ENCODE measurements at regions not wholly inside any gene's neighbourhood (a gene's known extent, or its start where the extent isn't known, plus 50 kb on each side); places are given as distances from the start of the nearest gene placed in this dataset.

DNA sequence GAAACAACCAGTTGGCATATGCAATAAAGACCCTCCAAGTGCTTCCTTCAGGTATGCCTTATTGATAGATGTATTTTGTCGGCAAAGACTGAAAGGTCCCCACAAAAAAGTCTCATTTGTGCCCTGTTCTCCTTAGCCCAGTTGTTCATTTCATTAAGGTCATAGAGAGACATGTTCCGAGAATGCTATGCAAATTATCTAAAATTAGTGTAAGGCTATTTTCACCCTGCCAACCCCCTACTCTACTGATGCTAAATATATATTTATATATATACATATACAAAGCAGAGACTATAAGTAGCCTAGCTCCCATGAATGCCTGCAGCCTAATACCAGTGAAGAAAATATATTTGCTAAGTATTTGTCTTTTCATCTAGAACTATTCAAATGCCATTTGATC is 96.7 kb upstream of the ADO start:
- H3K79me2 ChIP-seq (ENCODE audit: insufficient read depth) = no peaks in the 10 kb centered on the region
- in situ Hi-C loops (cut with MboI) = no loop called here
- no peaks in the 10 kb centered on the region for H3F3A ChIP-seq (ENCODE audit: insufficient read depth)
- TF ChIP-seq EZH2phosphoT487 (IDR thresholded peaks at IDR 0.05; ENCODE audit: insufficient read depth, low read depth) (no peak), EZH2 (IDR thresholded peaks at IDR 0.05; ENCODE audit: insufficient read depth, poor library complexity, severe bottlenecking) (no peak)
- H3K9me2 ChIP-seq (ENCODE audit: insufficient read depth) = no peaks in the 10 kb centered on the region
- no peaks in the 10 kb centered on the region for H3K4me1 ChIP-seq (ENCODE audit: insufficient read depth)
- peaks cover 36% of the 10 kb centered on the region for H3K27me3 ChIP-seq (replicated peaks; ENCODE audit: insufficient read depth)
- H3K9me3 ChIP-seq (ENCODE audit: low read depth) = no peaks in the 10 kb centered on the region
- H3K4me2 ChIP-seq (ENCODE audit: unreplicated experiment) = no peak overlapping the region
- no peak overlapping the region for H3K27ac ChIP-seq
- WGBS, 2 experiments (ENCODE audit: low coverage in 1 of 2, low lambda C conversion rate in 2 of 2, missing lambda C conversion rate in 2 of 2) = 49% methylated on average over 2 of the region's 2 CpGs
- no peaks in the 10 kb centered on the region for H3K36me3 ChIP-seq (ENCODE audit: low read depth)
- no peak for DNase-seq
- no peaks in the 10 kb centered on the region for H4K20me1 ChIP-seq (ENCODE audit: insufficient read depth)
- no peak overlapping the region for H2AFZ ChIP-seq
- no peak overlapping the region for H3K9ac ChIP-seq
- no peak overlapping the region for H3K4me3 ChIP-seq

DNA sequence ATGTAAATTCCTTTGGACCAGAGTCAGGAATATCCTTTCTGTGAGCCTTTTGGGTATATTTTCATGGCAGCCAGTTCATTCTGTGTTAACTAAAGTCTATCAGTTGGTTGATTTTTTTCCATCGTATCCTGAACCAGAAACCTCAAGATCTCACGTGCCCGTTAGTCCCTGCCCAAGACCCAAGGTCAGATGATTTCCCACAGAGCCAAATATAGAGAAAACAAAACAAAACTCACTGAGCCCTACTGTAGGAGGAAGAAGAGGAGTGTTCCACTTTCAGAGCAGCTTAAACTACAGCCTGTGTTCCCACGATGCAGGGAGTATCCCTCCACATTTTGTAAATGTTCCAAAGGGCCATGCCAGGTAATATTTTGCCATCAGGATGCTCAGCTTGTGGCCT is 96.0 kb upstream of the ADO start:
- H3K9me2 ChIP-seq (ENCODE audit: insufficient read depth) = no peaks in the 10 kb centered on the region
- no peaks in the 10 kb centered on the region for H3F3A ChIP-seq (ENCODE audit: insufficient read depth)
- H3K79me2 ChIP-seq (ENCODE audit: insufficient read depth) = no peaks in the 10 kb centered on the region
- no peaks in the 10 kb centered on the region for H3K36me3 ChIP-seq (ENCODE audit: low read depth)
- H3K4me1 ChIP-seq (ENCODE audit: insufficient read depth) = no peaks in the 10 kb centered on the region
- H2AFZ ChIP-seq = no peak overlapping the region
- in situ Hi-C loops (cut with MboI) = no loop called here
- H3K27me3 ChIP-seq (replicated peaks; ENCODE audit: insufficient read depth) = peaks cover 36% of the 10 kb centered on the region
- no peak overlapping the region for H3K9ac ChIP-seq
- no peak for TF ChIP-seq EZH2phosphoT487 (IDR thresholded peaks at IDR 0.05; ENCODE audit: insufficient read depth, low read depth)
- no peak for TF ChIP-seq EZH2 (IDR thresholded peaks at IDR 0.05; ENCODE audit: insufficient read depth, poor library complexity, severe bottlenecking)
- H3K27ac ChIP-seq = no peak overlapping the region
- WGBS, 2 experiments (ENCODE audit: low coverage in 1 of 2, low lambda C conversion rate in 2 of 2, missing lambda C conversion rate in 2 of 2) = 51 to 56% methylated on average over 4 of the region's 4 CpGs
- H4K20me1 ChIP-seq (ENCODE audit: insufficient read depth) = no peaks in the 10 kb centered on the region
- H3K4me2 ChIP-seq (ENCODE audit: unreplicated experiment) = no peak overlapping the region
- H3K9me3 ChIP-seq (ENCODE audit: low read depth) = no peaks in the 10 kb centered on the region
- H3K4me3 ChIP-seq = no peak overlapping the region
- no peak for DNase-seq

DNA sequence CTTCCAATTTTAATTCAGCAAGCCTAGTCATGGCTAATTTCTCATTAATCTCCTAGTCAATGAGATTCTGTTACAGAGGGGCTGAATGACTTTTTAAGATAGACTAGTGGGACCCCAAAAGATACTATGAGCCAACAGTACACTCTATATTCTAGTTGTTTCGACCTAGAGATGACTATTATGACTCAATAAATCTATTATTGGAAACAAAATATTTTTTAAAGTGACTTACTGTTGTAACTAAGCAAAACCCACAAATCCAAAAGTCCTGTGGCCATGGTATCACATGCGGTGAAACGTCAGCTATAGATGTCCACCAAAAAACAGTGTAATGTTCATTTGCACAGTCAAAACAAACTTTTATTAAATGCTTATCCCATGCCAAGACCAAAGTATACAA is 95.3 kb upstream of the ADO start:
- Histone ChIP-seq H3K4me2 (ENCODE audit: unreplicated experiment) (no peak overlapping the region), H3K4me1 (ENCODE audit: insufficient read depth) (no peaks in the 10 kb centered on the region), H3K36me3 (ENCODE audit: low read depth) (no peaks in the 10 kb centered on the region), H3K79me2 (ENCODE audit: insufficient read depth) (no peaks in the 10 kb centered on the region), H2AFZ (no peak overlapping the region), H3K9ac (no peak overlapping the region), H3K4me3 (no peak overlapping the region), H3K9me2 (ENCODE audit: insufficient read depth) (no peaks in the 10 kb centered on the region), H3K9me3 (ENCODE audit: low read depth) (no peaks in the 10 kb centered on the region), H4K20me1 (ENCODE audit: insufficient read depth) (no peaks in the 10 kb centered on the region), H3F3A (ENCODE audit: insufficient read depth) (no peaks in the 10 kb centered on the region), H3K27me3 (replicated peaks; ENCODE audit: insufficient read depth) (peaks cover 36% of the 10 kb centered on the region), H3K27ac (no peak overlapping the region)
- DNase-seq = no peak
- no peak for TF ChIP-seq EZH2phosphoT487 (IDR thresholded peaks at IDR 0.05; ENCODE audit: insufficient read depth, low read depth)
- TF ChIP-seq EZH2 (IDR thresholded peaks at IDR 0.05; ENCODE audit: insufficient read depth, poor library complexity, severe bottlenecking) = no peak
- in situ Hi-C loops (cut with MboI) = no loop called here
- WGBS, 2 experiments (ENCODE audit: low coverage in 1 of 2, low lambda C conversion rate in 2 of 2, missing lambda C conversion rate in 2 of 2) = 51 to 52% methylated on average over 3 of the region's 3 CpGs

DNA sequence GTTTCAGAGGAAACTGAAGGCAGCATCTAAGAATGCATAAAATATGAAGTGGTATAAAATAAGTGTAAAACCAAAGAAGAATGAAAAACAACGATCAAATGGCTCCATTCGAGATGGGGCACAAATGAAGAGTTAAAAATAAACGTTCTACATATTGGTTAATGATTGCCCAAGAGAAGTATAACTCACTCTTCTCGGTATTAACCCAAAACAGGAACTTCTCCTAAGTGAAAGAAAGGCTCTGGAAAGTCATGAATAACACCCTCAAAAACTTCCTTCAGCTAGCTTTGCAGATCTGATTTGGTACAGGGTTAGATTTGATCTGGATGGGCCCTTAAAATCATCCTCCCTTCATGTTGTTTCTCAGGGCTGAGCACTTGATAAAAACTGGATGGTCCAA is 94.3 kb upstream of the ADO start:
- H3F3A ChIP-seq (ENCODE audit: insufficient read depth) = no peaks in the 10 kb centered on the region
- no peaks in the 10 kb centered on the region for H3K4me1 ChIP-seq (ENCODE audit: insufficient read depth)
- no peaks in the 10 kb centered on the region for H3K9me2 ChIP-seq (ENCODE audit: insufficient read depth)
- H3K4me2 ChIP-seq (ENCODE audit: unreplicated experiment) = no peak overlapping the region
- TF ChIP-seq EZH2 (IDR thresholded peaks at IDR 0.05; ENCODE audit: insufficient read depth, poor library complexity, severe bottlenecking) = no peak
- no peak for TF ChIP-seq EZH2phosphoT487 (IDR thresholded peaks at IDR 0.05; ENCODE audit: insufficient read depth, low read depth)
- H2AFZ ChIP-seq = no peak overlapping the region
- no peaks in the 10 kb centered on the region for H3K79me2 ChIP-seq (ENCODE audit: insufficient read depth)
- no peak overlapping the region for H3K4me3 ChIP-seq
- in situ Hi-C loops (cut with MboI) = no loop called here
- no peaks in the 10 kb centered on the region for H3K36me3 ChIP-seq (ENCODE audit: low read depth)
- H3K9me3 ChIP-seq (ENCODE audit: low read depth) = no peaks in the 10 kb centered on the region
- peaks cover 30% of the 10 kb centered on the region for H3K27me3 ChIP-seq (replicated peaks; ENCODE audit: insufficient read depth)
- no peak for DNase-seq
- no peak overlapping the region for H3K27ac ChIP-seq
- no peak overlapping the region for H3K9ac ChIP-seq
- WGBS, 2 experiments (ENCODE audit: low coverage in 1 of 2, low lambda C conversion rate in 2 of 2, missing lambda C conversion rate in 2 of 2) = 16 to 26% methylated on average over 4 of the region's 4 CpGs
- H4K20me1 ChIP-seq (ENCODE audit: insufficient read depth) = no peaks in the 10 kb centered on the region

DNA sequence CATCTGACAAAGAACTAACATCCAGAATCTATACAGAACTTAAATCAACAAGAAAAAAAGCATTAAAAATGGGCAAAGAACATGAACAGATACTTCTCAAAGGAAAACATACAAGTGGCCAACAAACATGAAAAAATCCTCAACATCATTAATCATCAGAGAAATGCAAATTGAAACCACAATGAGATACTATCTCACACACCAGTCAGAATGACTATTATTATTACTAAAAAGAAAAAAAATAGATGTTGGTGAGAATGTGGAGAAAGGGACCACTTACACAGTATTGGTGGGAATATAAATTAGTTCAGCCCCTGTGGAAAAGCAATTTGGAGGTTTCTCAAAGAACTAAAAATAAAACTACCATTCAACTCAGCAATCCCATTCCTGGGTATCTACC is 89.1 kb upstream of the ADO start:
- H3K27me3 ChIP-seq (replicated peaks; ENCODE audit: insufficient read depth) = peaks cover 36% of the 10 kb centered on the region
- H4K20me1 ChIP-seq (ENCODE audit: insufficient read depth) = no peaks in the 10 kb centered on the region
- TF ChIP-seq EZH2phosphoT487 (IDR thresholded peaks at IDR 0.05; ENCODE audit: insufficient read depth, low read depth) (no peak), EZH2 (IDR thresholded peaks at IDR 0.05; ENCODE audit: insufficient read depth, poor library complexity, severe bottlenecking) (no peak)
- H3K4me3 ChIP-seq = no peak overlapping the region
- no peaks in the 10 kb centered on the region for H3K9me2 ChIP-seq (ENCODE audit: insufficient read depth)
- H3F3A ChIP-seq (ENCODE audit: insufficient read depth) = no peaks in the 10 kb centered on the region
- in situ Hi-C loops (cut with MboI) = no loop called here
- H2AFZ ChIP-seq = no peak overlapping the region
- H3K9ac ChIP-seq = no peak overlapping the region
- H3K79me2 ChIP-seq (ENCODE audit: insufficient read depth) = no peaks in the 10 kb centered on the region
- DNase-seq = no peak
- H3K4me1 ChIP-seq (ENCODE audit: insufficient read depth) = no peaks in the 10 kb centered on the region
- no peak overlapping the region for H3K4me2 ChIP-seq (ENCODE audit: unreplicated experiment)
- H3K36me3 ChIP-seq (ENCODE audit: low read depth) = no peaks in the 10 kb centered on the region
- H3K27ac ChIP-seq = no peak overlapping the region
- no peaks in the 10 kb centered on the region for H3K9me3 ChIP-seq (ENCODE audit: low read depth)

All from GM23248 (cell line).